Endothelial cell of umbilical vein (primary cell): ENCODE measurements at regions not wholly inside any gene's neighbourhood (a gene's known extent, or its start where the extent isn't known, plus 50 kb on each side); places are given as distances from the start of the nearest gene placed in this dataset.

Source experiments
- BruUV-seq: library from RNA; stranded (reverse); fragments of 400-500 nt; replicated peaks from 2 replicates; lab custom pipeline; 2021; lab: Mats Ljungman, UMichigan
- CTCF ChIA-PET: fragments of 300-600, 350-600 bp; sonication (Branson Sonifier 250); formaldehyde crosslinking; loops from one replicate; lab custom pipeline; 2021; ENCODE audit warnings: antibody characterized with exemption, inconsistent platforms; lab: Charles Lee
- POLR2A ChIA-PET: fragments of 300-600, 350-600 bp; sonication (Branson Sonifier 250); formaldehyde crosslinking; loops from one replicate; lab custom pipeline; 2021; ENCODE audit warnings: antibody characterized with exemption, inconsistent platforms; lab: Charles Lee
- DNase-seq: peaks from one replicate; pipeline ENCODE4 v3.0.0-alpha.2; 2011; ENCODE audit warnings: low read depth, low spot score
- FAIRE-seq: peaks from 2 replicates; lab custom pipeline; 2011; peaks lifted over from hg19 to GRCh38; lab: Jason Lieb, UNC
- H2AFZ ChIP-seq: 2 replicates; pipeline ENCODE4 v1.6.0; 2012; ENCODE audit warnings: low read depth, low read length, control low read depth, inconsistent platforms
- H3K27ac ChIP-seq: 2 replicates; pipeline ENCODE4 v1.5.1; 2011; ENCODE audit warnings: low read depth, mild to moderate bottlenecking, control low read depth, low read length, moderate library complexity; ENCODE audit not compliant: insufficient read depth
- H3K27me3 ChIP-seq, 2 experiments: 2 replicates each; pipeline versions ENCODE4 v1.6.0 to v1.6.1; 2011; ENCODE audit warnings: low read length in 2 of 2, mixed read lengths in 1 of 2; ENCODE audit not compliant: control insufficient read depth in 2 of 2, insufficient read depth in 2 of 2
- H3K36me3 ChIP-seq, 2 experiments: 2 replicates in 1 of 2; 3 replicates in 1 of 2; pipeline ENCODE4 v1.5.1; 2011; ENCODE audit warnings: low read length in 2 of 2, mild to moderate bottlenecking in 1 of 2, moderate library complexity in 1 of 2; ENCODE audit not compliant: control insufficient read depth in 2 of 2, insufficient read depth in 2 of 2; ENCODE audit errors: extremely low read depth in 1 of 2
- H3K4me1 ChIP-seq: 3 replicates; pipeline ENCODE4 v1.5.1; 2011; ENCODE audit warnings: mild to moderate bottlenecking, low read length; ENCODE audit not compliant: control insufficient read depth, insufficient read depth; ENCODE audit errors: extremely low read depth
- H3K4me2 ChIP-seq: 2 replicates; pipeline ENCODE4 v1.6.1; 2011; ENCODE audit warnings: low read length, control low read depth, mixed read lengths; ENCODE audit not compliant: insufficient read depth
- H3K4me3 ChIP-seq, 3 experiments: fragments of 200-600 bp in 1 of 3; sonication (generic), shearing (Covaris generic) in 1 of 3; replicated peaks in 1 of 3; 2 replicates each; pipeline ENCODE4 v1.5.1; 2011 to 2016; ENCODE audit warnings: control low read depth in 3 of 3, low read length in 3 of 3, mild to moderate bottlenecking in 2 of 3, inconsistent platforms in 1 of 3, low read depth in 1 of 3, moderate library complexity in 1 of 3; ENCODE audit not compliant: insufficient read depth in 1 of 3
- H3K79me2 ChIP-seq: 2 replicates; pipeline ENCODE4 v1.6.0; 2012; ENCODE audit warnings: low read length, inconsistent platforms; ENCODE audit not compliant: control insufficient read depth, insufficient read depth
- H3K9ac ChIP-seq: replicated peaks from 2 replicates; pipeline ENCODE3; 2011; ENCODE audit warnings: low read length, control low read depth; ENCODE audit not compliant: insufficient read depth; ENCODE audit errors: extremely low read depth
- H3K9me1 ChIP-seq: replicated peaks from 3 replicates; pipeline ENCODE4 v1.6.0; 2011; ENCODE audit warnings: mild to moderate bottlenecking, low read length; ENCODE audit not compliant: control insufficient read depth, insufficient read depth; ENCODE audit errors: extremely low read depth
- H3K9me3 ChIP-seq: replicated peaks from 2 replicates; pipeline ENCODE4 v1.5.1; 2012; ENCODE audit warnings: low read length, inconsistent platforms; ENCODE audit not compliant: control insufficient read depth, insufficient read depth
- H4K20me1 ChIP-seq: replicated peaks from 2 replicates; pipeline ENCODE3; 2011; ENCODE audit warnings: mild to moderate bottlenecking, low read length; ENCODE audit not compliant: control insufficient read depth, insufficient read depth; ENCODE audit errors: extremely low read depth
- CTCF ChIP-seq, 2 donors: IDR thresholded peaks; 1 replicate in 1 of 2; 2 replicates in 1 of 2; pipeline ENCODE4 v1.5.1; 2011; ENCODE audit warnings: low read length in 2 of 2, mild to moderate bottlenecking in 2 of 2, moderate library complexity in 2 of 2, control low read depth in 1 of 2, inconsistent platforms in 1 of 2, low read depth in 1 of 2; ENCODE audit not compliant: insufficient read depth in 1 of 2; ENCODE audit errors: extremely low read depth in 1 of 2
- EZH2 ChIP-seq: IDR thresholded peaks from 2 replicates; pipeline ENCODE4 v1.6.1; 2012; ENCODE audit warnings: borderline replicate concordance, low read depth, mild to moderate bottlenecking, moderate library complexity, low read length, inconsistent platforms; ENCODE audit not compliant: severe bottlenecking
- FOS ChIP-seq: IDR thresholded peaks from 2 replicates; pipeline ENCODE4 v1.6.1; 2011; ENCODE audit warnings: mild to moderate bottlenecking, low read length, moderate library complexity, borderline replicate concordance; ENCODE audit not compliant: insufficient read depth
- JUN ChIP-seq: IDR thresholded peaks from 2 replicates; pipeline ENCODE4 v1.6.1; 2011; ENCODE audit warnings: borderline replicate concordance, low read depth; ENCODE audit not compliant: insufficient read length, insufficient read depth
- MAX ChIP-seq: IDR thresholded peaks from 2 replicates; pipeline ENCODE4 v1.6.1; 2011; ENCODE audit not compliant: insufficient read depth, insufficient read length
- MYC ChIP-seq: IDR thresholded peaks from one replicate; pipeline ENCODE4 v1.6.1; 2011; ENCODE audit warnings: mild to moderate bottlenecking, low read depth, low read length
- POLR2A ChIP-seq: IDR thresholded peaks from 2 replicates; pipeline ENCODE4 v1.6.1; 2012; ENCODE audit warnings: low read depth, mild to moderate bottlenecking, control low read depth, low read length
- POLR2AphosphoS5 ChIP-seq: IDR thresholded peaks from 2 replicates; pipeline ENCODE4 v1.6.1; 2012; ENCODE audit warnings: low read depth, mild to moderate bottlenecking, control low read depth, low read length, moderate library complexity; ENCODE audit not compliant: insufficient read depth
- dilution Hi-C: fragments of 300-500 bp; cut with MboI; formaldehyde crosslinking; loops from one replicate; pipeline ENCODE4 v1.15.0; 2019; ENCODE audit warnings: low sequenced_read_pairs; ENCODE audit not compliant: extremely low pct_ligation_motif_present
- intact Hi-C: fragments of 100-400 bp; cut with micrococcal nuclease; formaldehyde crosslinking; loops from one replicate; pipeline ENCODE4 v1.10.0; 2022

GRCh38 chr16:65728167-65728566 lies 606.3 kb upstream of the CDH11 start:
- POLR2A ChIA-PET = no interaction called here
- peak; percentile 13 for DNase-seq
- no peaks in the 10 kb centered on the region for H3K9me3 ChIP-seq
- H3K4me1 ChIP-seq = peaks cover 3% of the 10 kb centered on the region
- no peak overlapping the region for H3K4me3 ChIP-seq
- no TSS peak for BruUV-seq
- TF ChIP-seq MYC = no peak
- no peak for TF ChIP-seq MAX
- no peaks in the 10 kb centered on the region for H3K9me1 ChIP-seq
- intact Hi-C loops (no loop called here), dilution Hi-C loops (no loop called here)
- CTCF ChIA-PET = no interaction called here
- H4K20me1 ChIP-seq = no peaks in the 10 kb centered on the region
- no peak overlapping the region for H2AFZ ChIP-seq
- no peak overlapping the region for H3K4me2 ChIP-seq
- H3K9ac ChIP-seq = no peak overlapping the region
- no peaks in the 10 kb centered on the region for H3K79me2 ChIP-seq
- H3K27me3 ChIP-seq = no peaks in the 10 kb centered on the region
- no peak overlapping the region for H3K27ac ChIP-seq
- no peaks in the 10 kb centered on the region for H3K36me3 ChIP-seq
- no peak for FAIRE-seq

- BruUV-seq = no TSS peak
- ChIA-PET POLR2A (no interaction called here), CTCF (no interaction called here)
- Histone ChIP-seq H3K4me1 (peaks cover 3% of the 10 kb centered on the region), H3K79me2 (no peaks in the 10 kb centered on the region), H3K9me1 (no peaks in the 10 kb centered on the region), H3K4me2 (no peak overlapping the region), H3K36me3 (no peaks in the 10 kb centered on the region), H3K4me3 (no peak overlapping the region), H2AFZ (no peak overlapping the region), H3K9ac (no peak overlapping the region), H3K27ac (no peak overlapping the region), H4K20me1 (no peaks in the 10 kb centered on the region), H3K27me3 (no peaks in the 10 kb centered on the region), H3K9me3 (no peaks in the 10 kb centered on the region)
- FAIRE-seq = no peak
- no peak for DNase-seq
- dilution Hi-C loops (no loop called here), intact Hi-C loops (no loop called here)
- TF ChIP-seq POLR2AphosphoS5 (no peak), MYC (no peak), CTCF (IDR thresholded peaks at IDR 0.05; ENCODE audit: extremely low read depth in 1 of 2, insufficient read depth in 1 of 2, low read depth in 1 of 2, low read length in 2 of 2) (no peak), EZH2 (no peak), JUN (no peak), POLR2A (no peak), MAX (no peak), FOS (no peak)
These were observed 605.8 kb upstream of the CDH11 start for GRCh38 chr16:65727534-65728137.
